Neural crest cell (in vitro differentiated cells): ENCODE measurements at regions not wholly inside any gene's neighbourhood (a gene's known extent, or its start where the extent isn't known, plus 50 kb on each side); places are given as distances from the start of the nearest gene placed in this dataset.

Experiments
- DNase-seq: peaks from one replicate; pipeline ENCODE4 v3.0.0; 2021; ENCODE audit warnings: low read depth, mixed read lengths, low spot score
- H3K27ac Mint-ChIP-seq: one replicate; pipeline ENCODE4 v1.8.0; 2021; ENCODE audit warnings: mild to moderate bottlenecking, mixed read lengths; ENCODE audit not compliant: unreplicated experiment
- H3K27me3 Mint-ChIP-seq: 2 replicates; pipeline ENCODE4 v1.8.0; 2021; ENCODE audit warnings: low read depth, mild to moderate bottlenecking, mixed read lengths
- H3K36me3 Mint-ChIP-seq: 2 replicates; pipeline ENCODE4 v1.8.0; 2021; ENCODE audit warnings: low read depth, mild to moderate bottlenecking, mixed read lengths
- H3K4me1 Mint-ChIP-seq: 2 replicates; pipeline ENCODE4 v1.8.0; 2021; ENCODE audit warnings: mixed read lengths
- H3K4me3 Mint-ChIP-seq: one replicate; pipeline ENCODE4 v1.8.0; 2021; ENCODE audit warnings: mild to moderate bottlenecking, mixed read lengths
- H3K9me3 Mint-ChIP-seq: 2 replicates; pipeline ENCODE4 v1.8.0; 2021; ENCODE audit warnings: mixed read lengths
- CTCF ChIP-seq: fragments of 200-600 bp; sonication (generic); conservative IDR thresholded peaks from 2 replicates; pipeline ENCODE4 v1.5.0; 2021; ENCODE audit warnings: antibody characterized with exemption, mild to moderate bottlenecking

DNA sequence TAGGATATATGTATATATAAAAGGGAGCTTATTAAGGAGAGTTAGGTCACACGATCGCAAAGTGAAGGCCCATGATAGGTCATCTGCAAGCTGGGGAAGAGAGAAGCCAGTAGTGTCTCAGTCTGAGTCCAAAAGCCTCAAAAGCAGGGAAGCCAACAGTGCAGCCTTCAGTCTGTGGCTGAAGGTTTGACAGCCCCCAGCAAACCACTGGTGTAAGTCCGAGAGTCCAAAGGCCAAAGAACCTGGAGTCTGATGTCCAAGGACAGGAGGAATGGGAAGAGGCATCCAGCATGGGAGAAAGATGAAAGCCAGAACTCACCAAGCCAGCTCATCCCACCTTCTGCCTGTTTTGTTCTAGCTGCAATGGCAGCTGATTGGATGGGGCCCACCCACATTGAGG, 88.9 kb upstream of the TBX20 start:
- Mint-ChIP-seq H3K27me3 (peaks cover 6% of the 10 kb centered on the region), H3K36me3 (no peaks in the 10 kb centered on the region)

DNA sequence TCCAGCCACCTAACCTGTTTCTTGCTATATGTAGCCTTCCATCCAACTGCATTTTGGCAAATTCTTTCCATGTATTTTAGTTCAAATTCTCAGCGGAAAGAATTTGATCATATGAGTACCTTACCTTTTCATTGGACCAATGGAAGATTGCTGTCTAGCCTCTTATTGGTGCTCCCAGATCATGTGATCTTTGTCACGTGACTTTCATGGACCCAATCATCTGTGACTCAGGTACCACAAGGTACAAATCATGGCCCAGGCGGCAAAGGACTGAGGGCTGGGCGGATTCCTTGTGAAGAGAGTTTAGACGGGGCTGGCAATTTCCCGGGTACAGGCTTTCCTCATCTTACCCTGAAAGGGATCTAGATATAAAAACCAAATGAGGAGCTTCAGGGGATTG, 85.9 kb upstream of the TBX20 start:
- Mint-ChIP-seq H3K36me3 (no peaks in the 10 kb centered on the region), H3K4me3 (no peak overlapping the region), H3K27me3 (no peaks in the 10 kb centered on the region), H3K27ac (no peak overlapping the region), H3K4me1 (no peaks in the 10 kb centered on the region), H3K9me3 (no peaks in the 10 kb centered on the region)
- TF ChIP-seq CTCF, result no peak
- no peak for DNase-seq

More for the DNA sequence above, 88.9 kb upstream of the TBX20 start:
- Mint-ChIP-seq H3K27ac (no peak overlapping the region), H3K4me1 (no peaks in the 10 kb centered on the region), H3K9me3 (no peaks in the 10 kb centered on the region), H3K4me3 (no peak overlapping the region)
- TF ChIP-seq CTCF, result no peak
- no peak for DNase-seq

- DNase-seq, result no peak
- Mint-ChIP-seq H3K27ac (no peak overlapping the region), H3K4me1 (no peaks in the 10 kb centered on the region), H3K27me3 (no peaks in the 10 kb centered on the region), H3K4me3 (no peak overlapping the region), H3K9me3 (no peaks in the 10 kb centered on the region), H3K36me3 (no peaks in the 10 kb centered on the region)
- no peak for TF ChIP-seq CTCF
These were observed 82.5 kb upstream of the TBX20 start for GRCh38 chr7:35336444-35336843.

DNA sequence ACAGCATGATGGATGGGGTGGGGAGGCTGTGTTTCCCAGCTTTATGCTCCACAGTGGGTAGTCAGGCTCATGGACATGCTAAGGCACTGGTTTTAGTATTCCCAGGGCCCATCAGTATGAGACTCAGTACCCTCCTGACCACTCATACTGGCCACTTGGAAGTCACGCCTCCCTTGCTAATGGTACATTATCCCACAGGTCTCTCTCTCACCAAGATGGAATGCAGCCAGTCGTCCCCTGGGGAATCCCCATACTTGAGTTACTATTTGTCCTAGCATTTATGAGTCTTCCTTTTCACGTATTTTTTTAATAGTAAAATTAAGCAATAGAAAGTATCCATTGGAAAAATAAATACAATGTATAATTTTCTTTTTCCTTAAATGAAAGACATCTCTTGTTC, 80.6 kb upstream of the TBX20 start:
- H3K4me1 Mint-ChIP-seq, result no peaks in the 10 kb centered on the region
- H3K27me3 Mint-ChIP-seq, result no peaks in the 10 kb centered on the region
- no peak for TF ChIP-seq CTCF
- H3K27ac Mint-ChIP-seq, result no peak overlapping the region
- no peaks in the 10 kb centered on the region for H3K36me3 Mint-ChIP-seq
- H3K4me3 Mint-ChIP-seq, result no peak overlapping the region
- no peaks in the 10 kb centered on the region for H3K9me3 Mint-ChIP-seq
- no peak for DNase-seq

DNA sequence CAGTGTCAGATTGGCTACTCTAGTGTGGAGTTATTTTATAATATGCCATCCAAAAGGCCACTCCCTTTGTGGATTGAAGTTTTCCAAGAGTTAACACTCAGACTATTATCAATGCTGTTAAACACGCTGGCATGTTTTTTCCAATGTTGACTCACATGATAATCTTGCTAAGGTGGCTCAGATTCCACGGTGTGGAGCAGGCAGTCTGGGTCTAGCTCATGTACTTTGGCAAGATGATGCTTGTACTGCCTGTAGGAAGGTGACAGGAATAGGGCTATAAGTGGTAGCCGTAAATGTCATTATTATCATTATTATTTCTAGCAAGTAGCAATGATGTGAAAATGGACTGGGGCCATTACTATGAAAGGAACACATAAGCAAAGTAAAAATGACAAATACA, 79.4 kb upstream of the TBX20 start:
- Mint-ChIP-seq H3K36me3 (no peaks in the 10 kb centered on the region), H3K27ac (no peak overlapping the region), H3K4me3 (no peak overlapping the region), H3K27me3 (no peaks in the 10 kb centered on the region), H3K4me1 (no peaks in the 10 kb centered on the region), H3K9me3 (no peaks in the 10 kb centered on the region)
- no peak for TF ChIP-seq CTCF
- DNase-seq, result no peak
